H9 (cell line): ENCODE measurements at regions not wholly inside any gene's neighbourhood (a gene's known extent, or its start where the extent isn't known, plus 50 kb on each side); places are given as distances from the start of the nearest gene placed in this dataset.

ENCODE experiments used
- DNase-seq: peaks from one replicate; pipeline ENCODE4 v3.0.0-alpha.2; 2017
- H2AFZ ChIP-seq: one replicate; pipeline ENCODE4 v1.6.1; 2013; ENCODE audit warnings: mild to moderate bottlenecking, low read length, control low read depth, moderate library complexity
- H2AK5ac ChIP-seq: 2 replicates; pipeline ENCODE4 v1.6.1; 2013; ENCODE audit warnings: low read length, control low read depth, mixed read lengths; ENCODE audit not compliant: insufficient read length
- H2BK120ac ChIP-seq: one replicate; pipeline ENCODE4 v1.6.1; 2013; ENCODE audit warnings: low read depth, mild to moderate bottlenecking, low read length, control low read depth, inconsistent platforms; ENCODE audit not compliant: poor library complexity, severe bottlenecking
- H2BK12ac ChIP-seq: 2 replicates; pipeline ENCODE4 v1.6.1; 2013; ENCODE audit warnings: low read length, control low read depth, mixed read lengths, low read depth; ENCODE audit not compliant: insufficient read length
- H2BK15ac ChIP-seq: 2 replicates; pipeline ENCODE4 v1.6.1; 2013; ENCODE audit warnings: low read depth, low read length, control low read depth
- H2BK20ac ChIP-seq: one replicate; pipeline ENCODE4 v1.6.1; 2013; ENCODE audit warnings: low read depth, mild to moderate bottlenecking, low read length, control low read depth, inconsistent platforms; ENCODE audit not compliant: poor library complexity, severe bottlenecking
- H2BK5ac ChIP-seq: 2 replicates; pipeline ENCODE4 v1.6.1; 2013; ENCODE audit warnings: low read length, control low read depth, mixed read lengths; ENCODE audit not compliant: insufficient read length
- H3K14ac ChIP-seq: 2 replicates; pipeline ENCODE4 v1.6.1; 2013; ENCODE audit warnings: low read length, control low read depth; ENCODE audit not compliant: insufficient read depth
- H3K18ac ChIP-seq: 2 replicates; pipeline ENCODE4 v1.6.1; 2013; ENCODE audit warnings: low read depth, mild to moderate bottlenecking, mixed read lengths, low read length, control low read depth; ENCODE audit not compliant: insufficient read length
- H3K23ac ChIP-seq: 2 replicates; pipeline ENCODE4 v1.6.1; 2013; ENCODE audit warnings: low read length, control low read depth, mixed read lengths, low read depth; ENCODE audit not compliant: insufficient read length
- H3K23me2 ChIP-seq: 2 replicates; pipeline ENCODE4 v1.6.1; 2013; ENCODE audit warnings: low read depth, mild to moderate bottlenecking, mixed read lengths, low read length, control low read depth; ENCODE audit not compliant: insufficient read length, poor library complexity, severe bottlenecking
- H3K27ac ChIP-seq: 2 replicates; pipeline ENCODE4 v1.5.1; 2013; ENCODE audit warnings: low read length, control low read depth, mixed read lengths, low read depth; ENCODE audit not compliant: insufficient read length
- H3K27me3 ChIP-seq: 2 replicates; pipeline ENCODE4 v1.6.1; 2013; ENCODE audit warnings: low read length, control low read depth, inconsistent platforms; ENCODE audit not compliant: insufficient read depth
- H3K4ac ChIP-seq: 2 replicates; pipeline ENCODE4 v1.6.1; 2013; ENCODE audit warnings: low read depth, mild to moderate bottlenecking, control low read depth, inconsistent platforms, low read length, moderate library complexity
- H3K4me1 ChIP-seq: 2 replicates; pipeline ENCODE4 v1.6.1; 2013; ENCODE audit warnings: low read length, control low read depth, inconsistent platforms; ENCODE audit not compliant: insufficient read depth
- H3K4me2 ChIP-seq: 2 replicates; pipeline ENCODE4 v1.6.1; 2013; ENCODE audit warnings: low read length, control low read depth, mixed read lengths; ENCODE audit not compliant: insufficient read length, insufficient read depth
- H3K56ac ChIP-seq: 2 replicates; pipeline ENCODE4 v1.6.1; 2013; ENCODE audit warnings: low read depth, mild to moderate bottlenecking, mixed read lengths, low read length, control low read depth; ENCODE audit not compliant: insufficient read length
- H3K79me1 ChIP-seq: 2 replicates; pipeline ENCODE4 v1.6.1; 2013; ENCODE audit warnings: low read depth, mild to moderate bottlenecking, moderate library complexity, low read length, control low read depth, inconsistent platforms; ENCODE audit not compliant: insufficient read depth, poor library complexity, severe bottlenecking
- H3K79me2 ChIP-seq: 2 replicates; pipeline ENCODE4 v1.6.1; 2013; ENCODE audit warnings: low read length, control low read depth, inconsistent platforms; ENCODE audit not compliant: insufficient read depth
- H3K9ac ChIP-seq: 2 replicates; pipeline ENCODE4 v1.6.1; 2013; ENCODE audit warnings: low read length, control low read depth, mixed read lengths; ENCODE audit not compliant: insufficient read length; ENCODE audit errors: extremely low read depth
- H3K9me3 ChIP-seq: one replicate; pipeline ENCODE4 v1.6.1; 2013; ENCODE audit warnings: low read depth, low read length, inconsistent platforms; ENCODE audit not compliant: control insufficient read depth
- H3T11ph ChIP-seq: one replicate; pipeline ENCODE4 v1.6.1; 2013; ENCODE audit warnings: mild to moderate bottlenecking, low read length, control low read depth, inconsistent platforms
- H4K20me1 ChIP-seq: one replicate; pipeline ENCODE4 v1.6.1; 2013; ENCODE audit not compliant: control insufficient read depth, insufficient read length, insufficient read depth
- H4K5ac ChIP-seq: 2 replicates; pipeline ENCODE4 v1.6.1; 2013; ENCODE audit warnings: low read depth, mild to moderate bottlenecking, mixed read lengths, low read length, control low read depth; ENCODE audit not compliant: insufficient read length
- H4K8ac ChIP-seq: replicated peaks from 2 replicates; pipeline ENCODE4 v1.6.1; 2013; ENCODE audit warnings: low read length, control low read depth, mixed read lengths, low read depth; ENCODE audit not compliant: insufficient read length
- H4K91ac ChIP-seq: 2 replicates; pipeline ENCODE4 v1.6.1; 2013; ENCODE audit warnings: low read depth, mild to moderate bottlenecking, moderate library complexity, mixed read lengths, low read length, control low read depth; ENCODE audit not compliant: insufficient read length
- H3K27ac Mint-ChIP-seq, 3 experiments: 2 replicates in 2 of 3; 3 replicates in 1 of 3; pipeline ENCODE4 v1.8.0; 2020 to 2021; ENCODE audit warnings: mixed read lengths in 3 of 3, mild to moderate bottlenecking in 1 of 3, moderate library complexity in 1 of 3
- H3K27me3 Mint-ChIP-seq: 2 replicates; pipeline ENCODE4 v1.8.0; 2021; ENCODE audit warnings: low read depth, mild to moderate bottlenecking, moderate library complexity, mixed read lengths
- H3K36me3 Mint-ChIP-seq, 3 experiments: 2 replicates in 2 of 3; 3 replicates in 1 of 3; pipeline ENCODE4 v1.8.0; 2020 to 2021; ENCODE audit warnings: low read depth in 3 of 3, mixed read lengths in 3 of 3; ENCODE audit not compliant: insufficient read depth in 1 of 3
- H3K4me1 Mint-ChIP-seq, 2 experiments: 2 replicates each; pipeline ENCODE4 v1.8.0; 2020; ENCODE audit warnings: mixed read lengths in 2 of 2
- H3K4me3 Mint-ChIP-seq, 2 experiments: 2 replicates in 1 of 2; 3 replicates in 1 of 2; pipeline ENCODE4 v1.8.0; 2020 to 2021; ENCODE audit warnings: mild to moderate bottlenecking in 2 of 2, mixed read lengths in 2 of 2, moderate library complexity in 1 of 2
- H3K9me3 Mint-ChIP-seq, 2 experiments: 2 replicates in 1 of 2; 3 replicates in 1 of 2; pipeline ENCODE4 v1.8.0; 2020; ENCODE audit warnings: mild to moderate bottlenecking in 2 of 2, mixed read lengths in 2 of 2, moderate library complexity in 1 of 2
- WGBS: extraction: QIAGEN DNeasy Blood & Tissue Kit; methylation state at CpG from one replicate; pipeline ENCODE4 v1.1.7; 2013; ENCODE audit warnings: missing lambda C conversion rate, low lambda C conversion rate, mixed read lengths; ENCODE audit not compliant: insufficient read length; ENCODE audit errors: extremely low coverage; 5-methylcytosine and 5-hydroxymethylcytosine counted together
- TF ChIP-seq, protein P1 (sequence below): fragments of 200-600 bp; sonication (generic); conservative IDR thresholded peaks from 3 replicates; pipeline ENCODE4 v1.8.0; 2021; ENCODE audit warnings: antibody characterized with exemption, mild to moderate bottlenecking

DNA sequence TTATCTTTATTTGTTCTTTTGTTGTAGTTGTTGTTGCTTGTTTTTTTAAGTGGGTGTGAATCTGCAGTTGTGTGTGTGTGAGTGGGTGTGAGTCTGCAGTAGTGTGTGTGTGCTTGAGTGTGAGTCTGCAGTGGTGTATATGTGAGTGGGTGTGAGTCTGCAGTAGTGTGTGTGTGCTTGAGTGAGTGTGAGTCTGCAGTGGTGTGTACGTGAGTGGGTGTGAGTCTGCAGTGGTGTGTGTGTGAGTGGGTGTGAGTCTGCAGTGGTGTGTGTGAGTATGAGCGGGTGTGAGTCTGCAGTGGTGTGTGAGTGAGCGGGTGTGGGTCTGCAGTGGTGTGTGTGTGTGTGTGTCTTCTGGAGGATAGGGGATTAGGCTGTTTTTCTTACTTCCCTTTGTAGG is 1186.8 kb upstream of the SEL1L start:
- H3K23ac ChIP-seq = no peak overlapping the region
- H2BK12ac ChIP-seq = no peak overlapping the region
- H3K23me2 ChIP-seq = no peaks in the 10 kb centered on the region
- no peaks in the 10 kb centered on the region for H3K27me3 ChIP-seq
- H4K91ac ChIP-seq = no peak overlapping the region
- H3K79me2 ChIP-seq = no peaks in the 10 kb centered on the region
- H3T11ph ChIP-seq = no peak overlapping the region
- Mint-ChIP-seq H3K36me3 (no peaks in the 10 kb centered on the region), H3K27ac (no peak overlapping the region; a peak in 1 of 7 replicates), H3K4me3 (no peak overlapping the region), H3K4me1 (no peaks in the 10 kb centered on the region), H3K9me3 (no peaks in the 10 kb centered on the region; a peak in 1 of 5 replicates), H3K27me3 (no peaks in the 10 kb centered on the region)
- no peaks in the 10 kb centered on the region for H3K9me3 ChIP-seq
- H4K5ac ChIP-seq = no peak overlapping the region
- H2AFZ ChIP-seq = no peak overlapping the region
- no peak overlapping the region for H2BK15ac ChIP-seq
- H3K4me2 ChIP-seq = no peak overlapping the region
- H4K8ac ChIP-seq = no peak overlapping the region
- no CpG with 5 or more reads among the region's 3 CpGs for WGBS
- no peak overlapping the region for H3K56ac ChIP-seq
- peak overlapping the region; percentile 77 for H3K18ac ChIP-seq
- H2BK20ac ChIP-seq = no peak overlapping the region
- no peak for DNase-seq
- H3K27ac ChIP-seq = no peak overlapping the region
- H3K9ac ChIP-seq = no peak overlapping the region
- no peak overlapping the region for H2BK120ac ChIP-seq
- no peak overlapping the region for H2AK5ac ChIP-seq
- H2BK5ac ChIP-seq = no peak overlapping the region
- no peaks in the 10 kb centered on the region for H3K4me1 ChIP-seq
- no peak overlapping the region; the same call in 1 of the 2 replicates for H3K14ac ChIP-seq
- TF ChIP-seq, protein P1, sequence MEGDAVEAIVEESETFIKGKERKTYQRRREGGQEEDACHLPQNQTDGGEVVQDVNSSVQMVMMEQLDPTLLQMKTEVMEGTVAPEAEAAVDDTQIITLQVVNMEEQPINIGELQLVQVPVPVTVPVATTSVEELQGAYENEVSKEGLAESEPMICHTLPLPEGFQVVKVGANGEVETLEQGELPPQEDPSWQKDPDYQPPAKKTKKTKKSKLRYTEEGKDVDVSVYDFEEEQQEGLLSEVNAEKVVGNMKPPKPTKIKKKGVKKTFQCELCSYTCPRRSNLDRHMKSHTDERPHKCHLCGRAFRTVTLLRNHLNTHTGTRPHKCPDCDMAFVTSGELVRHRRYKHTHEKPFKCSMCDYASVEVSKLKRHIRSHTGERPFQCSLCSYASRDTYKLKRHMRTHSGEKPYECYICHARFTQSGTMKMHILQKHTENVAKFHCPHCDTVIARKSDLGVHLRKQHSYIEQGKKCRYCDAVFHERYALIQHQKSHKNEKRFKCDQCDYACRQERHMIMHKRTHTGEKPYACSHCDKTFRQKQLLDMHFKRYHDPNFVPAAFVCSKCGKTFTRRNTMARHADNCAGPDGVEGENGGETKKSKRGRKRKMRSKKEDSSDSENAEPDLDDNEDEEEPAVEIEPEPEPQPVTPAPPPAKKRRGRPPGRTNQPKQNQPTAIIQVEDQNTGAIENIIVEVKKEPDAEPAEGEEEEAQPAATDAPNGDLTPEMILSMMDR = no peak
- H4K20me1 ChIP-seq = no peaks in the 10 kb centered on the region
- H3K79me1 ChIP-seq = no peaks in the 10 kb centered on the region
- H3K4ac ChIP-seq = no peak overlapping the region
